Islet of Langerhans (tissue), 1 donor: ENCODE measurements at regions not wholly inside any gene's neighbourhood (a gene's known extent, or its start where the extent isn't known, plus 50 kb on each side); places are given as distances from the start of the nearest gene placed in this dataset.

ENCODE experiments used
- FAIRE-seq: peaks from one replicate; lab custom pipeline; 2011; peaks lifted over from hg19 to GRCh38; lab: Jason Lieb, UNC

GRCh38 chr4:63618883-63619718 is 790.1 kb downstream of the TECRL start:
- no peak for FAIRE-seq

GRCh38 chr4:63607169-63607872 is 801.9 kb downstream of the TECRL start:
- FAIRE-seq: no peak

GRCh38 chr4:63589796-63590195 is 819.5 kb downstream of the TECRL start:
- no peak for FAIRE-seq

- no peak for FAIRE-seq
Measured at GRCh38 chr4:63583561-63583960, 825.7 kb downstream of the TECRL start.

GRCh38 chr4:63583007-63583406 is 826.2 kb downstream of the TECRL start:
- no peak for FAIRE-seq

- FAIRE-seq: no peak
Measured at GRCh38 chr4:63580796-63581475, 828.3 kb downstream of the TECRL start.

- no peak for FAIRE-seq
Measured at GRCh38 chr4:63578383-63578782, 830.9 kb downstream of the TECRL start.

GRCh38 chr4:63566658-63567057 is 842.6 kb downstream of the TECRL start:
- FAIRE-seq: no peak

- no peak for FAIRE-seq
Measured at GRCh38 chr4:63563288-63564014, 845.8 kb downstream of the TECRL start.

GRCh38 chr4:63558709-63559108 is 850.5 kb downstream of the TECRL start:
- FAIRE-seq: no peak

GRCh38 chr4:63556332-63556731 is 852.9 kb downstream of the TECRL start:
- FAIRE-seq: no peak

GRCh38 chr4:63553123-63553522 is 856.1 kb downstream of the TECRL start:
- FAIRE-seq: no peak

GRCh38 chr4:63541828-63542227 is 867.4 kb downstream of the TECRL start:
- no peak for FAIRE-seq

- FAIRE-seq: no peak
Measured at GRCh38 chr4:63529581-63530337, 879.5 kb downstream of the TECRL start.

- FAIRE-seq: no peak
Measured at GRCh38 chr4:63528256-63528991, 880.8 kb downstream of the TECRL start.

- no peak for FAIRE-seq
Measured at GRCh38 chr4:63526251-63526650, 883.0 kb downstream of the TECRL start.

GRCh38 chr4:63524764-63525163 is 884.5 kb downstream of the TECRL start:
- no peak for FAIRE-seq

GRCh38 chr4:63505714-63506460 is 903.4 kb downstream of the TECRL start:
- no peak for FAIRE-seq

- no peak for FAIRE-seq
Measured at GRCh38 chr4:63493265-63493664, 916.0 kb downstream of the TECRL start.

- FAIRE-seq: no peak
Measured at GRCh38 chr4:63492515-63492914, 916.7 kb downstream of the TECRL start.
